ENCODE measurements at regions not wholly inside any gene's neighbourhood (a gene's known extent, or its start where the extent isn't known, plus 50 kb on each side); places are given as distances from the start of the nearest gene placed in this dataset.

DNA sequence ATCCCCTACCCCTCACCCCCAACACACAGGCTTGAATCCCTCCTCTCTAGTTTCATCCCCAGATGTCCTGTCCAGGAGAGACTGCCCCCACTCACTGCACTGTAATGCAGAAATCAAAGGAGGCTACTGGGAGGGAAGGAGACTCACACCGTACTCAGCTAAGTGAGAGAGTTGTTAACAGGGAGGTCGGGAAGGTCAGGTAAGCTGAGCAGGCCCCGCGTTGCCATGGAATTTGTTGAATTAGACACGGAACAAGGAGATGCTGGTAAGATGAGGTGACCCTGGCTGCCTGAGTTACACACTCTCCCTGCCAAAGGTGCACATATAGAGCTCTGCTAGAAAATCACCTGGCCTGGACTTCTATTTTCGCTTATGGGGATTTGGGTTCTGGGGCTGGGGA is 197.9 kb downstream of the NXPE2 start:
- no peak overlapping the region for H3K9ac ChIP-seq (ENCODE audit: low read depth, low read length)
- no peak overlapping the region for H3K27ac ChIP-seq (ENCODE audit: low read depth, low read length)
- H3K36me3 ChIP-seq (ENCODE audit: control insufficient read depth, insufficient read depth, low read length): no peaks in the 10 kb centered on the region
- no peaks in the 10 kb centered on the region for H3K4me1 ChIP-seq (ENCODE audit: control insufficient read depth, insufficient read depth, low read length)
- H3K9me3 ChIP-seq (ENCODE audit: control insufficient read depth, insufficient read depth, low read length): no peaks in the 10 kb centered on the region
- no peaks in the 10 kb centered on the region for H3K27me3 ChIP-seq (ENCODE audit: control insufficient read depth, insufficient read depth, low read length)
- H3K4me3 ChIP-seq (ENCODE audit: low read depth, low read length): no peak overlapping the region

DNA sequence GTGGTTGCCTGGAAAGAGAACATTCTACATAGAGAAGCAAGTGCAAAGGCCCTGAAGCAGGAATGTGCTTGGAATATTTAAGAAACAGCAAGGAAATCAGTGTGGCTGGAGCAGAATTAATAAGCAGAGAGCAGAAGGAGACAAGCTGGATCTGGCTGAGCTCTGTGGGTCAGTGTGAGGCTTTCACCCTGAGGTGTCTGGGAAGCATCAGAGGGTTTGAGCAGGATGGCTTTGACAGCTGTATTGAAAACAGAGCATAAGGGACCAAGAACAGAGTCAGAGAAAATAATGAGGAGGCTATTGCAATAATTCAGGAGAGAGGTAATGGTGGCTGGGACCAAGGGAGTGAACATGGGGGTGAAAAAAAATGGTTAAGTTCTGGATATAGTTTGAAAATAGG is 199.6 kb downstream of the NXPE2 start:
- Histone ChIP-seq H3K4me1 (ENCODE audit: control insufficient read depth, insufficient read depth, low read length) (no peaks in the 10 kb centered on the region), H3K27ac (ENCODE audit: low read depth, low read length) (no peak overlapping the region), H3K9ac (ENCODE audit: low read depth, low read length) (no peak overlapping the region), H3K4me3 (ENCODE audit: low read depth, low read length) (no peak overlapping the region), H3K27me3 (ENCODE audit: control insufficient read depth, insufficient read depth, low read length) (no peaks in the 10 kb centered on the region), H3K36me3 (ENCODE audit: control insufficient read depth, insufficient read depth, low read length) (no peaks in the 10 kb centered on the region), H3K9me3 (ENCODE audit: control insufficient read depth, insufficient read depth, low read length) (no peaks in the 10 kb centered on the region)

DNA sequence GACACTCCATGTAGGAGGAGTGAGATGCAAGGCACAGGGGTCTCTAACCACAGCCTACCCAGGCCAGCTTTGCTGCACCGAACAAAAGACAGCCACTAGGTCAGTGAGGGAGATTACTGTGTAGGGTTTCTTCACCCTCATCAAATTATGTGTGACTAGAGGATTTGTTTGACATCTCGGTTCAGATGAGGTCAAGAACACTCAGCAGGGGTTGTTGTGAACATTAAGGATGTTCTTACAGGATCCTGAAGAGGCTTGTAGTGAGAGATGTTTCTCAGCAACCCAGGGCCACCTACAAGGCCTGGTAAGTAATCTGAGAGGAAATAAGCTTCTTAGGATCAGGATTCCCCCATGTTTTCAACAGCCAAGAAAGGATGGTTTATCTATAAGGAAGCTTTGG is 202.1 kb downstream of the NXPE2 start:
- Histone ChIP-seq H3K4me1 (ENCODE audit: control insufficient read depth, insufficient read depth, low read length) (no peaks in the 10 kb centered on the region), H3K27ac (ENCODE audit: low read depth, low read length) (no peak overlapping the region), H3K36me3 (ENCODE audit: control insufficient read depth, insufficient read depth, low read length) (no peaks in the 10 kb centered on the region), H3K9me3 (ENCODE audit: control insufficient read depth, insufficient read depth, low read length) (no peaks in the 10 kb centered on the region), H3K4me3 (ENCODE audit: low read depth, low read length) (no peak overlapping the region), H3K9ac (ENCODE audit: low read depth, low read length) (no peak overlapping the region), H3K27me3 (ENCODE audit: control insufficient read depth, insufficient read depth, low read length) (no peaks in the 10 kb centered on the region)

DNA sequence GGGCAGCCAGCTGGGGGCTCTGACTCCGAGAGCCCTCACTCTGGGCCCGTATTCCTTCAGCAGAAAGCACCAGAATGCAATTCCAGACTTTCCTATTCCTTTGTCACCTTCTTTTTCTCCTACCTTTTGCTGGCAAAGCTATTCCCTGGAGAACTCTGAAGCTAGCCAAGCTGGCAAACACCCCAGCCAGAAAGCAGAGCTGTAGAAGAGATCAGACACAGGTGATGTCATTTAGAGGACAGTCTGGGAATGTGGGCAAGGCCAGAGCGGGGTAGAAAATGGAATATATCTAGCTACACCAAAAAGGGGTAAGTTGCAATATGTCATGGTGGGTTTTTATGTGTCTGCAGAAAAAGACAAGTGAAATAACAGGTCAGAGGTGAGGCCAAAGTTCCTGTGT is 205.1 kb downstream of the NXPE2 start:
- Histone ChIP-seq H3K36me3 (ENCODE audit: control insufficient read depth, insufficient read depth, low read length) (no peaks in the 10 kb centered on the region), H3K4me3 (ENCODE audit: low read depth, low read length) (no peak overlapping the region), H3K9me3 (ENCODE audit: control insufficient read depth, insufficient read depth, low read length) (no peaks in the 10 kb centered on the region), H3K9ac (ENCODE audit: low read depth, low read length) (no peak overlapping the region), H3K4me1 (ENCODE audit: control insufficient read depth, insufficient read depth, low read length) (no peaks in the 10 kb centered on the region), H3K27ac (ENCODE audit: low read depth, low read length) (no peak overlapping the region), H3K27me3 (ENCODE audit: control insufficient read depth, insufficient read depth, low read length) (no peaks in the 10 kb centered on the region)

DNA sequence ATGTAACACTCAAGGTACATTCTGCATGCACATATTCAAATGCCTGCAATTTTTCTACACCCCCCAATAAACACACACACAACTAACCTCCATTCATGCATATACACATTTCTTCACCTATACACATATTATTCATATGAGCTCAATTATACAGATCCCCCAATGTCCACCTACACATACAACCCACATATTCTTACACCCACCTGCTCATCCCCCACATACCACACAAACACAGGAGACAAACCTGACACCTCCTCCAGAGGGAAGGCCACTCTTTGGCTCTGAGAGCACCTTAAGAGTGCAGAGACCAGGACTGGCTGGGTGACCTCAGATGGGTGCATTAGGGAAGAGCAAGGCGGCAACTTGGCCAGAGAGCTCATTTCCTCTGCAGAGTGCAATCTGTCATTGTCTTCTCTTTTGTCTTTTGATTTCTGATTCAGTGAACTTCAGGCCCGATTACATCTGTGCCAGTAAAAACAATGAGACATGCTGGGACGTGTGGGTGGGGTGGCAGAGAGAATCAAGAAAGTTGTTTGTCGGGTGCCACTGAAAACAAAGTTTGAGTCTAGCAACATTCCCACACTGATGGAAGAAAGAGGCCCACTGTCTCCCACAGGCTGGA is 208.4 kb downstream of the NXPE2 start:
- peaks cover 13% of the 10 kb centered on the region for H3K4me1 ChIP-seq (ENCODE audit: control insufficient read depth, insufficient read depth, low read length)

DNA sequence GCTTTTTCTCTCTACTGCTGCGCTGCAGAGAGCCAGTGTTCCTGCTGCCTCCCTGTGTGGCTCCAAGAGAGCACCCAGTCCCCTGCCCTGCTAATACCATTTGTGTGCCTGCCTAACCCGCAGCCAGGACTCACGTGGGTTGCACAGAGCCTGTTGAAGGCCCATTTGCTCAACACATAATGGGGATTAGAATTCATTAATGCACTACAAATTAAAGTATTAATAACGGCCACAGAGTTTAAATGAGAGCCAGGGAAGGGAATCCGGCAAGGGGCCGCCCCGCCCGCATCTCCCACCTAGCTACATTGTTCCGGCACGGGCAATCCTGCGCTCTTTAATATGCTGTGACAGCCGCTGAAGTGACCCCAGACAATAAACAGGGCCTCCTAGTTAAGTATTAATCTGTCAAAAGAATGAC is 211.3 kb downstream of the NXPE2 start:
- Histone ChIP-seq H3K36me3 (ENCODE audit: control insufficient read depth, insufficient read depth, low read length) (no peaks in the 10 kb centered on the region), H3K4me1 (ENCODE audit: control insufficient read depth, insufficient read depth, low read length) (peaks cover 13% of the 10 kb centered on the region), H3K9me3 (ENCODE audit: control insufficient read depth, insufficient read depth, low read length) (no peaks in the 10 kb centered on the region), H3K27me3 (ENCODE audit: control insufficient read depth, insufficient read depth, low read length) (no peaks in the 10 kb centered on the region; the same call in 1 of the 2 replicates), H3K27ac (ENCODE audit: low read depth, low read length) (no peak overlapping the region), H3K4me3 (ENCODE audit: low read depth, low read length) (no peak overlapping the region), H3K9ac (ENCODE audit: low read depth, low read length) (no peak overlapping the region)

More for the DNA sequence above, 208.4 kb downstream of the NXPE2 start:
- Histone ChIP-seq H3K27me3 (ENCODE audit: control insufficient read depth, insufficient read depth, low read length) (no peaks in the 10 kb centered on the region; the same call in 1 of the 2 replicates), H3K9me3 (ENCODE audit: control insufficient read depth, insufficient read depth, low read length) (no peaks in the 10 kb centered on the region), H3K4me3 (ENCODE audit: low read depth, low read length) (no peak overlapping the region), H3K36me3 (ENCODE audit: control insufficient read depth, insufficient read depth, low read length) (no peaks in the 10 kb centered on the region), H3K9ac (ENCODE audit: low read depth, low read length) (no peak overlapping the region), H3K27ac (ENCODE audit: low read depth, low read length) (no peak overlapping the region)

DNA sequence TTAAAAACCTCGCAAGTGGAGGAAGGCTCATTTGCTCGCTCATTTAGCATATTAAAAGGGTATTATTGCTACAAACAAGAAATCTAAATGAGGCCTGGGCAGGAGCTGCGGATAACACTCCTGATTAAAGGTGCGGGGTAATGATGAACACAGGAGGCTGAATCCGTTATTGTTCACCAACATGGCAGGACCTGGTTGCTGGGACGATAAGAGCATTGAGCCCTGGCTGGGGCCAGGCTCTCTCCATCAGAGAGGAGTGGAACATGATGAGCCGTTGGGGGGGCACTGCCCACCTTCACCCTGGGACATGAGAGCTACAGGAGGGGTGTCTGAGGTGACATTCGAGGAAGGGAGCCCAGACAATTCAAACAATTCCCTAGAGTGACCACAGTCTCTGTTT is 211.7 kb downstream of the NXPE2 start:
- Histone ChIP-seq H3K4me1 (ENCODE audit: control insufficient read depth, insufficient read depth, low read length) (peaks cover 13% of the 10 kb centered on the region), H3K4me3 (ENCODE audit: low read depth, low read length) (no peak overlapping the region), H3K9me3 (ENCODE audit: control insufficient read depth, insufficient read depth, low read length) (no peaks in the 10 kb centered on the region), H3K9ac (ENCODE audit: low read depth, low read length) (no peak overlapping the region), H3K36me3 (ENCODE audit: control insufficient read depth, insufficient read depth, low read length) (no peaks in the 10 kb centered on the region), H3K27ac (ENCODE audit: low read depth, low read length) (no peak overlapping the region), H3K27me3 (ENCODE audit: control insufficient read depth, insufficient read depth, low read length) (no peaks in the 10 kb centered on the region; the same call in 1 of the 2 replicates)

DNA sequence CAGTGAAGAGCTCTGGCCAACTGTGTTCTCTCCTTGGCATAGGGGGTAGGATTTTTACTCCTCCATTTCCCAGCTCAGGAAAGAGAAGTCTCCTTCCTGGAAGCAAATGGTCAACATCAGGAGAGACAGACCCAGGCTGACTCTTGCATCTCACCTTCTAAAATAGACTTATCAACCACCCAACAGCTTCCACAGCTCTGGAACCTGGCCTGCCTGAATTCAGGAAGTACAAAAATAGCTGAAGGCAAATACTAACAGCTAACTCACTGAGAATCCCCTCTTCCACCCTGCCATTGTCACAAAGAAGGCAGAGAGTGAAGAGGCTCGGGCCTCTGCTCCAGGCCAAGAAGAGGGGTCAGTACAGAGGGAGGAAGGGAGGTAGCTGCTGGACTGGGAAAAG is 213.6 kb downstream of the NXPE2 start:
- H3K9ac ChIP-seq (ENCODE audit: low read depth, low read length): no peak overlapping the region
- no peaks in the 10 kb centered on the region for H3K9me3 ChIP-seq (ENCODE audit: control insufficient read depth, insufficient read depth, low read length)
- peaks cover 13% of the 10 kb centered on the region for H3K4me1 ChIP-seq (ENCODE audit: control insufficient read depth, insufficient read depth, low read length)
- no peaks in the 10 kb centered on the region; the same call in 1 of the 2 replicates for H3K27me3 ChIP-seq (ENCODE audit: control insufficient read depth, insufficient read depth, low read length)
- no peak overlapping the region for H3K27ac ChIP-seq (ENCODE audit: low read depth, low read length)
- no peaks in the 10 kb centered on the region for H3K36me3 ChIP-seq (ENCODE audit: control insufficient read depth, insufficient read depth, low read length)
- no peak overlapping the region for H3K4me3 ChIP-seq (ENCODE audit: low read depth, low read length)

DNA sequence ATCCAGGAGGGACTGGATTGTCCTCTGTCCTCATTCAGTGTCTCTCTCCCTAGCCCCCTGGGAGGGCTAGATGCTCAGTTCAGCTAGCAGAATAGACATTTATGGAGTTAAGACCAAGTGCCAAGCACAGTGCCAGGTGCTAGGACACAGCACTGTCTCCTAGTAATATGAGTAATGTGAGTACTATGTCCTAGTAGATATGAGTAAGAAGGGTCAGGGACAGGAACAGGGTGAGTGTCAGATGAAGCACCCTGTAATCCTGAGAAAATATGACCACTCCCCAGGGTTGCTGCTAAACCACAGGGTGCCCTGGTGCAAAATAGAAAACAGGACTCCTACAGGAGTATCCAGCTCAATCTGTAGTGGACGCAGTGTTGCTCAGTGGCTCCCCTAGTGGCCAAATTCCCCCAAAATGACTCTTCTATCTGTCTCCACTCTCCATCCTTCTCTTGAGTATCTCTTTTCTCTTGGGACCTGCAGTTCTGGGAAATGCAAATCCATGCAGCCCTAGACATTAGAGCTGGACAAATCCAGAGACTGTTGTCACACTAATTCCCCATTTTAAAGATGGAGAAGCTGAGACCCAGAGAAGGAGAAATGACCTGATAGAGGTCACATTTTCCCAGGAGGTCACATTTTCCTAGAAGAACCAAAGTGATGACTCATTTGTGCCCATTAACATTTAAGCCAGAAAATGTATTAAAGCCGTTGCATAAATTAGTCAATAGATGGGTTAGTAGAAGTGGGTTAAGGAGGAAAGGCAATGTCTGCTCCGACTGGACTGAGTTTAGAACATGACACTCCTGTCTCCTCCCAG is 214.3 kb downstream of the NXPE2 start:
- Histone ChIP-seq H3K9me3 (ENCODE audit: control insufficient read depth, insufficient read depth, low read length) (no peaks in the 10 kb centered on the region), H3K9ac (ENCODE audit: low read depth, low read length) (no peak overlapping the region)

DNA sequence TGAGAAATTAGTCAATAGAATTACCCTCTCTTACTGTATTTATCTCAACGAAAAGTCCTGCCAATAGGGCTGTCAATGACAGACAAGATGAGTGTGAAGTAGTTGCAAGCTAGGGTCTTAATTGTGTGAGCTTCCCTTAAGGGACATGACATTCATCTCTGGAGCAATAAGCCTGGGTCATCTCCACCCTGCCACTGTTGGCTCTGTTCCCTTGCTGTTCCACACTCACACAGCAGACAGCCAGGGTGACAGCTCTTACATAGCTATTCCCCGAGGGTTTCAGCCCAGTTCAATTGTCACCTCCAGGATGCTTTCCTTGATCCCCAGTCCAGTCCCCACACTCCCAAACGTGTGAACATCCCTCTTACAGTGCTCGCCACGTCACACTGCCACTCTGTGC is 215.0 kb downstream of the NXPE2 start:
- Histone ChIP-seq H3K27me3 (ENCODE audit: control insufficient read depth, insufficient read depth, low read length) (no peaks in the 10 kb centered on the region; the same call in 1 of the 2 replicates), H3K27ac (ENCODE audit: low read depth, low read length) (no peak overlapping the region), H3K9ac (ENCODE audit: low read depth, low read length) (no peak overlapping the region), H3K36me3 (ENCODE audit: control insufficient read depth, insufficient read depth, low read length) (no peaks in the 10 kb centered on the region), H3K4me1 (ENCODE audit: control insufficient read depth, insufficient read depth, low read length) (peaks cover 13% of the 10 kb centered on the region), H3K9me3 (ENCODE audit: control insufficient read depth, insufficient read depth, low read length) (no peaks in the 10 kb centered on the region), H3K4me3 (ENCODE audit: low read depth, low read length) (no peak overlapping the region)

More for the DNA sequence above, 214.3 kb downstream of the NXPE2 start:
- no peaks in the 10 kb centered on the region for H3K36me3 ChIP-seq (ENCODE audit: control insufficient read depth, insufficient read depth, low read length)
- H3K4me3 ChIP-seq (ENCODE audit: low read depth, low read length): no peak overlapping the region
- H3K27ac ChIP-seq (ENCODE audit: low read depth, low read length): no peak overlapping the region
- no peaks in the 10 kb centered on the region; the same call in 1 of the 2 replicates for H3K27me3 ChIP-seq (ENCODE audit: control insufficient read depth, insufficient read depth, low read length)
- peaks cover 13% of the 10 kb centered on the region for H3K4me1 ChIP-seq (ENCODE audit: control insufficient read depth, insufficient read depth, low read length)

DNA sequence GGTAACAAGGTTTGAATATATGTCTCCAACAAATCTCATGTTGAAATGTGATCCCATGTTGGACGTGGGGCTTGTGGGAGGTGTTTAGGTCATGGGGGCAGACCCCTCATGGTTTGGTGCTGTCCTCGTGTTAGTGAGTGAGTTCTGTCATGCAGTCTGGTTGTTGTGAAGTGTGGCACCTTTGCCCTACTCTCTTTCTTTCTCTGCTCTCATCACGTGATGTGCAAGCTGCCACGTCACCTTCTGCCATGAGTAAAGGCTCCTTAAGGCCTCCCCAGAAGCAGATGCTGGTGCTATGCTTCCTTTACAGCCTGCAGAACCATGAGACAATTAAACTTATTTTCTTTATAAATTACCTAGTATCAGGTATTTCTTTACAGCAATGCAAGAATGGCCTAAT is 218.3 kb downstream of the NXPE2 start:
- Histone ChIP-seq H3K9ac (ENCODE audit: low read depth, low read length) (no peak overlapping the region), H3K27ac (ENCODE audit: low read depth, low read length) (no peak overlapping the region), H3K36me3 (ENCODE audit: control insufficient read depth, insufficient read depth, low read length) (no peaks in the 10 kb centered on the region), H3K4me1 (ENCODE audit: control insufficient read depth, insufficient read depth, low read length) (no peaks in the 10 kb centered on the region), H3K4me3 (ENCODE audit: low read depth, low read length) (no peak overlapping the region), H3K27me3 (ENCODE audit: control insufficient read depth, insufficient read depth, low read length) (no peaks in the 10 kb centered on the region), H3K9me3 (ENCODE audit: control insufficient read depth, insufficient read depth, low read length) (no peaks in the 10 kb centered on the region)
